ENCODE measurements at regions not wholly inside any gene's neighbourhood (a gene's known extent, or its start where the extent isn't known, plus 50 kb on each side); places are given as distances from the start of the nearest gene placed in this dataset.

DNA sequence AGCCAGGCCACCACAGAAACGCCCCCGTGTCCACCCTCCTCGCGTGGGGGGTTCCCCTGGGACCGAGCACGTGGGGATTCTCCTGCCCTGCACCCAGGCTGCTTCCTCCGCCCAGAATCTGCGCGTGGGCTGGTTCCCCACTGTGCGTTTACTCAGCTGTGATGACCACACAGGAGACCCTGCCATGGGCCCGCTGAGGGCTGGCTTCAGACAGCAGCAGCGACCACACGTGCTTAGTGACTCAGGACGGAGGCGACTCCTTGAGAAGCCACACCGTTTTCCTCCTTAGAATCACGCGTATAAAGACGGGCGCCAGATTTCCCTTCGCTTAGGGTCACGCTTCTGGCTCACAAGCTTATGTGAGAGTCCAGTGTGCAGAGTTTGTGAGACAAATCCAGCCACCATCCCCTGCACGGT, 63.9 kb upstream of the PDE10A start:
- TF ChIP-seq POLR2AphosphoS5 (IDR thresholded peaks at IDR 0.05; ENCODE audit: borderline replicate concordance, low read depth, low read length) (no peak), EZH2 (IDR thresholded peaks at IDR 0.05) (no peak)

Measured in SK-N-MC (cell line).